ENCODE measurements at regions not wholly inside any gene's neighbourhood (a gene's known extent, or its start where the extent isn't known, plus 50 kb on each side); places are given as distances from the start of the nearest gene placed in this dataset.

GRCh38 chrX:19182785-19183184 lies 60.5 kb upstream of the ADGRG2 start:
- TF ChIP-seq CTCF (conservative IDR thresholded peaks at IDR 0.05; ENCODE audit: low read length), result no peak
- no peak for DNase-seq (ENCODE audit: low read depth)
- H3K4me3 ChIP-seq (ENCODE audit: low read length), result no peak overlapping the region

- DNase-seq (ENCODE audit: low read depth), result no peak
- no peak for TF ChIP-seq CTCF (conservative IDR thresholded peaks at IDR 0.05; ENCODE audit: low read length)
- no peak overlapping the region for H3K4me3 ChIP-seq (ENCODE audit: low read length)
Measured at GRCh38 chrX:19183761-19184477, 61.7 kb upstream of the ADGRG2 start.

GRCh38 chrX:19188566-19188965 lies 66.3 kb upstream of the ADGRG2 start:
- no peak for DNase-seq (ENCODE audit: low read depth)
- TF ChIP-seq CTCF (conservative IDR thresholded peaks at IDR 0.05; ENCODE audit: low read length), result no peak
- no peak overlapping the region for H3K4me3 ChIP-seq (ENCODE audit: low read length)

- DNase-seq (ENCODE audit: low read depth), result no peak
- H3K4me3 ChIP-seq (ENCODE audit: low read length), result no peak overlapping the region
- no peak for TF ChIP-seq CTCF (conservative IDR thresholded peaks at IDR 0.05; ENCODE audit: low read length)
Measured at GRCh38 chrX:19190902-19191301, 68.6 kb upstream of the ADGRG2 start.

GRCh38 chrX:19193565-19193964 lies 71.3 kb upstream of the ADGRG2 start:
- H3K4me3 ChIP-seq (ENCODE audit: low read length), result no peak overlapping the region
- TF ChIP-seq CTCF (conservative IDR thresholded peaks at IDR 0.05; ENCODE audit: low read length), result no peak
- no peak for DNase-seq (ENCODE audit: low read depth)

- no peak for DNase-seq (ENCODE audit: low read depth)
- H3K4me3 ChIP-seq (ENCODE audit: low read length), result no peak overlapping the region
Measured at GRCh38 chrX:19194285-19195242, 72.3 kb upstream of the ADGRG2 start.

More at GRCh38 chrX:19194285-19195242, 72.3 kb upstream of the ADGRG2 start:
- TF ChIP-seq CTCF (conservative IDR thresholded peaks at IDR 0.05; ENCODE audit: low read length), result no peak

All from AG10803 (cell line).